Central memory CD4-positive, alpha-beta T cell (primary cell): ENCODE measurements at regions not wholly inside any gene's neighbourhood (a gene's known extent, or its start where the extent isn't known, plus 50 kb on each side); places are given as distances from the start of the nearest gene placed in this dataset.
"Not testable (repeated sequence)": the region's sequence is repeated elsewhere in the genome, so short reads cannot be mapped to it uniquely, and the experiment has no call there.

Experiments used
- DNase-seq: peaks from one replicate; pipeline ENCODE4 v3.0.0; 2022

GRCh38 chr9:18299449-18299848 lies 174.5 kb upstream of the ADAMTSL1 start:
- DNase-seq: no peak

DNA sequence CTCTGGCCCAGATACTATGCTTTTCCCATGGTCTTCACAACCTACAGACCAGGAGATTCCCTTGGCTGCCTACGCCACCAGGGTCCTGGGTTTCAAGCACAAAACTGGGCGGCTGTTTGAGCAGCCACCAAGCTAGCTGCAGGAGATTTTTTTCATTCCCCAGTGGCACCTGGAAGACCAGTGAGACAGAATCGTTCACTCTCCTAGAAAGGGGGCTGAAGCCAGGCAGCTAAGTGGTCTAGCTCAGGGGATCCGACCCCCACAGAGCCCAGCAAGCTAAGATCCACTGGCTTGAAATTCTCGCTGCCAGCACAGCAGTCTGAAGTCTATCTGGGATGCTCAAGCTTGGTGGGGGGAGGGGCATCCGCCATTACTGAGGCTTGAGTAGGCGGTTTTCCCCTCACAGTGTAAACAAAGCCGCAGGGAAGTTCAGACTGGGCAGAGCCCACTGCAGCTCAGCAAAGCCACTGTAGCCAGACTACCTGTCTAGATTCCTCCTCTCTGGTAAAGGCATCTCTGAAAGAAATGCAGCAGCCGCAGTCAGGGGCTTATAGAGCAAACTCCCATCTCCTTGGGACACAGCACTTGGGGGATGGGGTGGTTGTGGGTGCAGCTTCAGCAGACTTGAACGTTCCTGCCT lies 168.7 kb upstream of the ADAMTSL1 start:
- DNase-seq: not testable (repeated sequence)

DNA sequence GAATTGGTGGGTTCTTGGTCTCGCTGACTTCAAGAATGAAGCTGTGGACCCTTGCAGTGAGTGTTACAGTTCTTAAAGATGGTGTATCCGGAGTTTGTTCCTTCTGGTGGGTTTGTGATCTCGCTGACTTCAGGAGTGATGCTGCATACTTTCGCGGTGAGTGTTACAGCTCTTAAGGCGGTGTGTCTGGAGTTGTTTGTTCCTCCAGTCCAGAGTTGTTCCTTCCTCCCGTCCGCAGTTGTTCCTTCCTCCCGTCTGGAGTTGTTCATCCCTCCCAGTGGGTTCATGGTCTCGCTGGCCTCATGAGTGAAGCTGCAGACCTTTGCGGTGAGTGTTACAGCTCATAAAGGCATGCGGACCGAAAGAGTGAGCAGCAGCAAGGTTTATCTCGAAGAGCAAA lies 159.6 kb upstream of the ADAMTSL1 start:
- DNase-seq: no peak

DNA sequence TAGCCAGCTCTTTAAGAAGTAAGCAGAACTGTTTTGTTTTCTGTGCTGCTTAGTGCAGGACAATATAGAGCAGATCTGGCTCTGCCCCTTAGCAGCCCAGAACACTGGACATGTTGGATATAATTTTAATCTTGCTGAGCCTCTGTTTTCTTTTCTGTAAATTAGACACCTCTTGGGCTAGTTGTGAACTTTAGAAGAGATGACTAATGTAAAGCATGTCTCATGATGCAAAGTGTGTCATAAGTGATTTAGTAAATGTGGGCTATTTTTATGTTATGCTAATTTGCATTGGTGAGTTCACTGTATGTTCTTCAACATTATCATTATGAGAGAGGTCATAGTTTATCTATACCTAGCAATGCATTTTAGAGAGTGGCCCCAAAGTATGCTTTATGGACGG lies 156.1 kb upstream of the ADAMTSL1 start:
- DNase-seq: no peak

GRCh38 chr9:18319918-18320445 lies 154.0 kb upstream of the ADAMTSL1 start:
- no peak for DNase-seq

DNA sequence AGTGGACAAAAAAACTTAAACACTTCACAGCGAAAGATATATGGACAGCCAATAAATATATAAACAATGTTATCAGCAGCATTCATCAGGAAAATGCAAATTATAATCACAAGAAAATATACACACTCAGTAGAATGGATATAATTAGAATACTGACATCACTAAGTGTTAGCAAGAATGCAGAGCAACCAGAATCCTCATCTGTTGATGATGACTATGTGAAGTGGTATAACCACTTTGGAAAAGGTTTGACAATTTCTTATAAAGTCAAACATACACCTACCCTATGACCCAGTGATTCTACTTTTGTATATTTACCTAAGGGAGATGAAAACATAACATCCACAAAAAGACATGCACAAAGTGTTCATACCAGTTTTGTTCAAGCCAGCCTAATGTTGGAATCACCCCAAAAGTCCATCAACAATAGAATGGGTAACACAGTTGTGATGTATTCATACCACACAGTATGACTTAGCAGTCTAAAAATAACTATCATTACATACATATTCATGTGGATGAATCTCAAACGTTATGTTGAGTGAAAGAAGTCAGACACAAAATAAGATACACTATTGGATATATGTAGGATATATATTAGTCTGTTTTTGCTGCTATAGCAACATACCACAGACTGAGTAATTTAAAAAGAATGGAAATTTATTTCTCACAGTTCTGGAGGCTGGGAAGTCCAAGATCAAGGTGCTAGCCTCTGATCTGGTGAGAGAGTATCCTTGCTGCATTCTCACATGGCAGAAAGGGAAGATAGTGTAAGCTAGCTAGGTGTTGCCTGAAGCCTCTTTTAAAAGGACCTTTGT lies 148.8 kb upstream of the ADAMTSL1 start:
- no peak for DNase-seq

- DNase-seq: not testable (repeated sequence)
Measured at GRCh38 chr9:18325746-18326011, 148.3 kb upstream of the ADAMTSL1 start.

- DNase-seq: no peak
Measured at GRCh38 chr9:18327121-18327520, 146.8 kb upstream of the ADAMTSL1 start.

DNA sequence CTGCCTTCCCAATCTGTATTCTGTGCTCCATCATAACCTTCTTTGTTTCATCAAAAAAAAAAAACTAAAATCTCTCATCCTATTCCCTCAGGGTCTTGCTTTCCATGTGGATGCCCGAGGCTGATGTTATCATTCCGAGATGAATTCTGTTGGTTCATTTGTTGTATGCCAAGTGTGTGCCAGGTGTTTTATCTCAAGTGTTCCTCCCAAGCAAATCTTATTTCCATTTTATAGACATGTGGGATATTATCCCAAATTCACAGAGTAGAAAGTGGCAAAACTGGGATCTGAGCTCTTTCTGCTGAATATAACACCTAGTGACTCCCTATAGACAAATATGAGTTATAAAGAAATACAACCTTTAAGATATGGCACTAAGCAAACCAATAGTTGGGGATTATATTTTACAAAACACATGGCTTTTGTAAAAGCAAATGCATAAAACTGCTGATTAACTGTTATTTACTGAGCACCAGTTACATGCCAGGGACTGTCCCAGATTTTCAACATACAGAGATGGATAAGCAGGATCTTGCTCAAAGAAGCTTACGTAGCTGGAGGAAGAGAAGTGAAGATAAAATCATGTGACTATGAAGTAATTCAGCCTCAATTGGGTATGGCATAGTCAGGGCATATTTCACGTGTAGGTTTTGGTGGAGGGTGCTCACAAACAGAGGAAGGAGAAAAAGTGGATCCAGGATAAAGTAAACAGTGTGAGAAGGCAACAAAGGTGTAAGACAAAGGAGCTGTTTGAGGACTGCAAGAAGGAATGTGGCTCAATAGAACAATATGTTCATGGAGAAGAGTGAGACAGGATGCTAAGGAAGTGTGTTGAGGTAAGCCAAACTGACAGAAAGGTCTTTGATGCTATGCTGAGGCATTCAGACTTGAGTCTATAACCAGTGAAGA lies 143.3 kb upstream of the ADAMTSL1 start:
- no peak for DNase-seq

DNA sequence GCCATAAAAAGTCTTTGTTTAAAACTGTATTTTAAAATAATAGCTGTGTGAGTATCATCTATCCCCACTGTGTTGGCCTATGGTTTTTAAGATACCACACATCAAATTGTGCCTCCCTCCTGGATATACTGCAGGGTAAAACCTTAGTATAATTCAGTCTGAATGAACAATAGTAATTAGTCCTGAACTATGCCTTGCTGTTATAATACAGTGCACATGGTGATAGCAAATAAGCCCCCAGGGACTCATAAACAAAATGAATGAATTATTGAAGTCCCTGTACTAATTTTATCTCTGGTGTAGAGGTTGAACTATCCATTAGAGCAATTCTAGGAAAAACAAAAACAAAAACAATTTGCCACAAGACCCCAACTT lies 142.7 kb upstream of the ADAMTSL1 start:
- DNase-seq: no peak

DNA sequence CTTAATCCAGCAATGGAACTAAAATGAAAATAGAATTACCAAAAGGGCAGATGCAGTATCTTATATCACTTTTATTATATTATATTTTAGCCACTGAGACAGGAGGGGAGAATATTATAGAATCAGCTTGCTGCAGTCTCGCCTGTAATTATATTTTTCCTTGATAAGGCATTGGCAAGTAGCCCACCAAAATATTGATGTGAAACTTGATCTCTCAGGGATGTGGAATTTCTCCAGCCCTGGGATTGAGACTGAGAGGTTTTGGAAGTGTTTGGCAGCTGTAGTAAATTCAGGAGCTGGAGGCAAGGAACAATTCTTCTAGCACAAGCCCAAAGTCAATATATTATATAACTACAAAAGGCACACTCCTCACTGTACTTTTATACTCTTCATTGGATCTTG lies 142.1 kb upstream of the ADAMTSL1 start:
- no peak for DNase-seq

GRCh38 chr9:18333157-18333556 lies 140.8 kb upstream of the ADAMTSL1 start:
- DNase-seq: no peak

- no peak for DNase-seq
Measured at GRCh38 chr9:18335825-18336224, 138.1 kb upstream of the ADAMTSL1 start.

- DNase-seq: no peak
Measured at GRCh38 chr9:18338042-18338441, 135.9 kb upstream of the ADAMTSL1 start.

- DNase-seq: no peak
Measured at GRCh38 chr9:18343784-18344183, 130.2 kb upstream of the ADAMTSL1 start.

GRCh38 chr9:18346745-18347144 lies 127.2 kb upstream of the ADAMTSL1 start:
- DNase-seq: no peak

GRCh38 chr9:18347386-18348082 lies 126.4 kb upstream of the ADAMTSL1 start:
- DNase-seq: no peak

- no peak for DNase-seq
Measured at GRCh38 chr9:18348083-18348475, 125.9 kb upstream of the ADAMTSL1 start.

DNA sequence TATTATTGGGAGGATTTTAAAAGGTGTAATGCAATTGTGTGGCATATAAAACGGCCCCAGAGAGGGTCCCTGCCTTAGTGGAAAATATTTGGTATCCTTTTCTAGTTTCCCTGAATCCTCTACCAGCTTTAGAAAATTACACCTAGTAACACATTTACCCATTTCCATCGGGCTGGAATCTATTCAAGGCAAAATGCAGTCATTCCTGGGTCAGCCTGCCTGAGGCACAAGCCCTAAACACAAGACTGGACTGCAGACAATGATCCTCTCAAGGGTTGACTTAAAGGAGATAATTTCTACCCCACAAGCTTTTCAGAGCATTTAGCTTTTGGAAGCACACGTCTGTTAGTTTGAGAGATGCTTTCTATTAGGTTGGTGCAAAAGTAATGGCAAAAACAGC lies 124.4 kb upstream of the ADAMTSL1 start:
- DNase-seq: no peak

DNA sequence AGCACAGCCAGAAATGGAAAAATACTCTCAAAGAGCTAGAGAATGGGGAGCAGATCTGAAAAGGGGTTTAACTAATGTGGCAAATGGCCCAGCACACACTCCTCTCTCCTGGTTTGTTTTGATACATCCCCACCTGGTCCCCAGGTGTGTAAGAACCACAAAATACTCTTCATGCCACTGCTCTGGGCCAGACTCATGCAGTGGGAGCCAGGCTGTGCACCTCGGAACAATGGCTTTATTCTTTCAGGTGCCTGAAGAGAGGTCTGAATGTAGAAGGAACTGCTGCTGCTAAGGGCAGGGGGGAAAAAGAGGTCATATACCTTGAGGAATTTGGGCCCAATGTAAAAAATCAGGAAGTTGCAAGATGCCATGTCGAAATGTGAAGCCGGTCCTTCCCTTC lies 123.9 kb upstream of the ADAMTSL1 start:
- DNase-seq: no peak

- no peak for DNase-seq
Measured at GRCh38 chr9:18350995-18351595, 122.9 kb upstream of the ADAMTSL1 start.

- DNase-seq: no peak
Measured at GRCh38 chr9:18352711-18353110, 121.2 kb upstream of the ADAMTSL1 start.
